ENCODE measurements at regions not wholly inside any gene's neighbourhood (a gene's known extent, or its start where the extent isn't known, plus 50 kb on each side); places are given as distances from the start of the nearest gene placed in this dataset.

DNA sequence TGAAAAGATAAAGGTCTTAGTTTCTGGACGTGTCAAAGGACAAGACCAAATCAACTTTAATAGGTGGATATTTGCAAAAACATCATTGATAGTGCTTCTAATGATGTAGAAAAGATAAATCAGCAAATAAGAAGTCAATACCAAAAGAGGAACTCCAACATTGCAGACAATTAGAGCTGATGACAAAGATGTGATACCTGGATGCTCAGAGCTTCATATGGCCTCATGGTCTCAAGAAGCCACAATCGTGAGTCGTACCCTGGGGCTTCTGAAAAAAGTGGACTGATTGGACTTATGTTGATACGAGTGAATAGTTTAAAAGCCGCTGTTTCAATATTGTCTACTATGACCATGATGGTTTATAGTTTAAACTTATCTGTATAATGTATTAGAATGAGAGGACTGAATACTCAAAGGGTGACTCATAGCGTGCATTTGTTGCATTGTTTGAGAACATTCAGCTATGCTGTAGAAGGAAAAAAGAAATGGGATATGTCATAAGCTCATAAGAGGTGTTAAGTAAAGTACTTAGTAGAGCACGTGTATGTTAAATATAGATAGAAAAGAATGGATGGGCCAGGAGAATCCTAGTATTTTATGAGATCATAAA, 54.6 kb upstream of the RIPOR2 start:
- no peak for TF ChIP-seq EP300 (IDR thresholded peaks at IDR 0.05)
- TF ChIP-seq, protein P1, sequence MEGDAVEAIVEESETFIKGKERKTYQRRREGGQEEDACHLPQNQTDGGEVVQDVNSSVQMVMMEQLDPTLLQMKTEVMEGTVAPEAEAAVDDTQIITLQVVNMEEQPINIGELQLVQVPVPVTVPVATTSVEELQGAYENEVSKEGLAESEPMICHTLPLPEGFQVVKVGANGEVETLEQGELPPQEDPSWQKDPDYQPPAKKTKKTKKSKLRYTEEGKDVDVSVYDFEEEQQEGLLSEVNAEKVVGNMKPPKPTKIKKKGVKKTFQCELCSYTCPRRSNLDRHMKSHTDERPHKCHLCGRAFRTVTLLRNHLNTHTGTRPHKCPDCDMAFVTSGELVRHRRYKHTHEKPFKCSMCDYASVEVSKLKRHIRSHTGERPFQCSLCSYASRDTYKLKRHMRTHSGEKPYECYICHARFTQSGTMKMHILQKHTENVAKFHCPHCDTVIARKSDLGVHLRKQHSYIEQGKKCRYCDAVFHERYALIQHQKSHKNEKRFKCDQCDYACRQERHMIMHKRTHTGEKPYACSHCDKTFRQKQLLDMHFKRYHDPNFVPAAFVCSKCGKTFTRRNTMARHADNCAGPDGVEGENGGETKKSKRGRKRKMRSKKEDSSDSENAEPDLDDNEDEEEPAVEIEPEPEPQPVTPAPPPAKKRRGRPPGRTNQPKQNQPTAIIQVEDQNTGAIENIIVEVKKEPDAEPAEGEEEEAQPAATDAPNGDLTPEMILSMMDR (IDR thresholded peaks at IDR 0.05), result no peak
